HEK293 (cell line): ENCODE measurements at regions not wholly inside any gene's neighbourhood (a gene's known extent, or its start where the extent isn't known, plus 50 kb on each side); places are given as distances from the start of the nearest gene placed in this dataset.

Experiments used
- KLF8 ChIP-seq: fragments of 450-650 bp; formaldehyde crosslinking; IDR thresholded peaks from 2 replicates; pipeline ENCODE4 v1.5.1; 2016; ENCODE audit warnings: missing biosample characterization, missing genetic modification characterization
- ZFHX2 ChIP-seq: fragments of 450-650 bp; formaldehyde crosslinking; conservative IDR thresholded peaks from 2 replicates; pipeline ENCODE4 v1.5.1; 2016; ENCODE audit warnings: missing biosample characterization, missing genetic modification characterization
- ZFP37 ChIP-seq: fragments of 450-650 bp; formaldehyde crosslinking; IDR thresholded peaks from 2 replicates; pipeline ENCODE4 v1.5.1; 2016; ENCODE audit warnings: missing biosample characterization, missing genetic modification characterization
- ZNF140 ChIP-seq: fragments of 450-650 bp; formaldehyde crosslinking; IDR thresholded peaks from 2 replicates; pipeline ENCODE4 v1.5.1; 2016; ENCODE audit warnings: missing biosample characterization, missing genetic modification characterization
- ZNF274 ChIP-seq, 2 experiments: fragments of 200-500 bp in 1 of 2; fragments of 450-650 bp in 1 of 2; sonication (Bioruptor generic) in 1 of 2; formaldehyde crosslinking in 1 of 2; IDR thresholded peaks; 2 replicates each; pipeline versions ENCODE4 v1.5.1 to v1.6.1; 2014 to 2016; ENCODE audit warnings: borderline replicate concordance in 1 of 2, inconsistent platforms in 1 of 2, low read length in 1 of 2, missing biosample characterization in 1 of 2, missing genetic modification characterization in 1 of 2
- ZNF416 ChIP-seq: fragments of 450-650 bp; formaldehyde crosslinking; IDR thresholded peaks from 2 replicates; pipeline ENCODE4 v1.5.1; 2016; ENCODE audit warnings: missing biosample characterization, missing genetic modification characterization
- ZNF510 ChIP-seq: fragments of 450-650 bp; formaldehyde crosslinking; IDR thresholded peaks from 2 replicates; pipeline ENCODE4 v1.5.1; 2018; ENCODE audit warnings: mild to moderate bottlenecking, missing genetic modification characterization, missing biosample characterization; ENCODE audit not compliant: insufficient replicate concordance
- ZNF561 ChIP-seq: fragments of 450-650 bp; IDR thresholded peaks from 2 replicates; pipeline ENCODE4 v1.5.1; 2018; ENCODE audit warnings: missing biosample characterization, missing genetic modification characterization, borderline replicate concordance
- ZSCAN30 ChIP-seq: fragments of 450-650 bp; IDR thresholded peaks from 2 replicates; pipeline ENCODE4 v1.5.1; 2018; ENCODE audit warnings: missing biosample characterization, mild to moderate bottlenecking, missing genetic modification characterization, moderate library complexity
- TF ChIP-seq, protein P1 (sequence below): fragments of 450-650 bp; formaldehyde crosslinking; IDR thresholded peaks from 2 replicates; pipeline ENCODE4 v1.5.1; 2016; ENCODE audit warnings: missing biosample characterization, missing genetic modification characterization
- TF ChIP-seq, protein P2 (sequence below): fragments of 450-650 bp; formaldehyde crosslinking; IDR thresholded peaks from 2 replicates; pipeline ENCODE4 v1.5.1; 2017; ENCODE audit warnings: missing biosample characterization, missing genetic modification characterization
- TF ChIP-seq, protein P3 (sequence below): fragments of 450-650 bp; formaldehyde crosslinking; IDR thresholded peaks from 2 replicates; pipeline ENCODE4 v1.5.1; 2016; ENCODE audit warnings: missing biosample characterization, missing genetic modification characterization
- TF ChIP-seq, protein P4 (sequence below): fragments of 450-650 bp; formaldehyde crosslinking; IDR thresholded peaks from 2 replicates; pipeline ENCODE4 v1.5.0; 2017; ENCODE audit warnings: missing biosample characterization, missing genetic modification characterization, borderline replicate concordance

DNA sequence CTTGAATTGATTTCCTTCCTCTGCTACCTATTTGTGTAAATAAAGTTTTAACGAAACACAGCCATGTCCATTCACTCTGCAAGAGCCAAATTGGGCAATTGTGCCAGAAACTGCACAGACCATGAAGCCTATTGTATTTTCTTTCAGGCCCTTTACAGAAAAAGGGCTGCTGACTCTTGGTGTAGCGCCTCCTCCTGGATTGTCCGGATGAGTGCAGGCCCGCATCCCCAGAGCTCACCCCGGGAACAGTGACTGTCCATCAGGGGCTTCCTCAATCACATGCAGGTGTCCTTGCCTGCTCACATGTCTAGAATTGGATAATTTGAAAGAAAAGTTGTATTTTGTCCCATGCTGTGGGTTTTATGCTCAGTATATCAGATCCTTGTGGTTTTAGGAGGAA is 1282.2 kb downstream of the AACS start:
- TF ChIP-seq, protein P1, sequence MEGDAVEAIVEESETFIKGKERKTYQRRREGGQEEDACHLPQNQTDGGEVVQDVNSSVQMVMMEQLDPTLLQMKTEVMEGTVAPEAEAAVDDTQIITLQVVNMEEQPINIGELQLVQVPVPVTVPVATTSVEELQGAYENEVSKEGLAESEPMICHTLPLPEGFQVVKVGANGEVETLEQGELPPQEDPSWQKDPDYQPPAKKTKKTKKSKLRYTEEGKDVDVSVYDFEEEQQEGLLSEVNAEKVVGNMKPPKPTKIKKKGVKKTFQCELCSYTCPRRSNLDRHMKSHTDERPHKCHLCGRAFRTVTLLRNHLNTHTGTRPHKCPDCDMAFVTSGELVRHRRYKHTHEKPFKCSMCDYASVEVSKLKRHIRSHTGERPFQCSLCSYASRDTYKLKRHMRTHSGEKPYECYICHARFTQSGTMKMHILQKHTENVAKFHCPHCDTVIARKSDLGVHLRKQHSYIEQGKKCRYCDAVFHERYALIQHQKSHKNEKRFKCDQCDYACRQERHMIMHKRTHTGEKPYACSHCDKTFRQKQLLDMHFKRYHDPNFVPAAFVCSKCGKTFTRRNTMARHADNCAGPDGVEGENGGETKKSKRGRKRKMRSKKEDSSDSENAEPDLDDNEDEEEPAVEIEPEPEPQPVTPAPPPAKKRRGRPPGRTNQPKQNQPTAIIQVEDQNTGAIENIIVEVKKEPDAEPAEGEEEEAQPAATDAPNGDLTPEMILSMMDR (tag by site-specific recombination), result no peak
- TF ChIP-seq, protein P2, sequence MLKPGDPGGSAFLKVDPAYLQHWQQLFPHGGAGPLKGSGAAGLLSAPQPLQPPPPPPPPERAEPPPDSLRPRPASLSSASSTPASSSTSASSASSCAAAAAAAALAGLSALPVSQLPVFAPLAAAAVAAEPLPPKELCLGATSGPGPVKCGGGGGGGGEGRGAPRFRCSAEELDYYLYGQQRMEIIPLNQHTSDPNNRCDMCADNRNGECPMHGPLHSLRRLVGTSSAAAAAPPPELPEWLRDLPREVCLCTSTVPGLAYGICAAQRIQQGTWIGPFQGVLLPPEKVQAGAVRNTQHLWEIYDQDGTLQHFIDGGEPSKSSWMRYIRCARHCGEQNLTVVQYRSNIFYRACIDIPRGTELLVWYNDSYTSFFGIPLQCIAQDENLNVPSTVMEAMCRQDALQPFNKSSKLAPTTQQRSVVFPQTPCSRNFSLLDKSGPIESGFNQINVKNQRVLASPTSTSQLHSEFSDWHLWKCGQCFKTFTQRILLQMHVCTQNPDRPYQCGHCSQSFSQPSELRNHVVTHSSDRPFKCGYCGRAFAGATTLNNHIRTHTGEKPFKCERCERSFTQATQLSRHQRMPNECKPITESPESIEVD (tag by site-specific recombination), result no peak
- TF ChIP-seq KLF8 (tag by site-specific recombination), result no peak
- TF ChIP-seq ZNF140 (tag by site-specific recombination), result no peak
- TF ChIP-seq, protein P3, sequence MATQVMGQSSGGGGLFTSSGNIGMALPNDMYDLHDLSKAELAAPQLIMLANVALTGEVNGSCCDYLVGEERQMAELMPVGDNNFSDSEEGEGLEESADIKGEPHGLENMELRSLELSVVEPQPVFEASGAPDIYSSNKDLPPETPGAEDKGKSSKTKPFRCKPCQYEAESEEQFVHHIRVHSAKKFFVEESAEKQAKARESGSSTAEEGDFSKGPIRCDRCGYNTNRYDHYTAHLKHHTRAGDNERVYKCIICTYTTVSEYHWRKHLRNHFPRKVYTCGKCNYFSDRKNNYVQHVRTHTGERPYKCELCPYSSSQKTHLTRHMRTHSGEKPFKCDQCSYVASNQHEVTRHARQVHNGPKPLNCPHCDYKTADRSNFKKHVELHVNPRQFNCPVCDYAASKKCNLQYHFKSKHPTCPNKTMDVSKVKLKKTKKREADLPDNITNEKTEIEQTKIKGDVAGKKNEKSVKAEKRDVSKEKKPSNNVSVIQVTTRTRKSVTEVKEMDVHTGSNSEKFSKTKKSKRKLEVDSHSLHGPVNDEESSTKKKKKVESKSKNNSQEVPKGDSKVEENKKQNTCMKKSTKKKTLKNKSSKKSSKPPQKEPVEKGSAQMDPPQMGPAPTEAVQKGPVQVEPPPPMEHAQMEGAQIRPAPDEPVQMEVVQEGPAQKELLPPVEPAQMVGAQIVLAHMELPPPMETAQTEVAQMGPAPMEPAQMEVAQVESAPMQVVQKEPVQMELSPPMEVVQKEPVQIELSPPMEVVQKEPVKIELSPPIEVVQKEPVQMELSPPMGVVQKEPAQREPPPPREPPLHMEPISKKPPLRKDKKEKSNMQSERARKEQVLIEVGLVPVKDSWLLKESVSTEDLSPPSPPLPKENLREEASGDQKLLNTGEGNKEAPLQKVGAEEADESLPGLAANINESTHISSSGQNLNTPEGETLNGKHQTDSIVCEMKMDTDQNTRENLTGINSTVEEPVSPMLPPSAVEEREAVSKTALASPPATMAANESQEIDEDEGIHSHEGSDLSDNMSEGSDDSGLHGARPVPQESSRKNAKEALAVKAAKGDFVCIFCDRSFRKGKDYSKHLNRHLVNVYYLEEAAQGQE (tag by site-specific recombination), result no peak
- TF ChIP-seq ZFHX2 (tag by site-specific recombination), result no peak
- TF ChIP-seq ZNF561, result no peak
- TF ChIP-seq ZFP37 (tag by site-specific recombination), result no peak
- TF ChIP-seq ZNF416, result no peak
- no peak for TF ChIP-seq ZSCAN30 (tag by site-specific recombination)
- TF ChIP-seq, protein P4, sequence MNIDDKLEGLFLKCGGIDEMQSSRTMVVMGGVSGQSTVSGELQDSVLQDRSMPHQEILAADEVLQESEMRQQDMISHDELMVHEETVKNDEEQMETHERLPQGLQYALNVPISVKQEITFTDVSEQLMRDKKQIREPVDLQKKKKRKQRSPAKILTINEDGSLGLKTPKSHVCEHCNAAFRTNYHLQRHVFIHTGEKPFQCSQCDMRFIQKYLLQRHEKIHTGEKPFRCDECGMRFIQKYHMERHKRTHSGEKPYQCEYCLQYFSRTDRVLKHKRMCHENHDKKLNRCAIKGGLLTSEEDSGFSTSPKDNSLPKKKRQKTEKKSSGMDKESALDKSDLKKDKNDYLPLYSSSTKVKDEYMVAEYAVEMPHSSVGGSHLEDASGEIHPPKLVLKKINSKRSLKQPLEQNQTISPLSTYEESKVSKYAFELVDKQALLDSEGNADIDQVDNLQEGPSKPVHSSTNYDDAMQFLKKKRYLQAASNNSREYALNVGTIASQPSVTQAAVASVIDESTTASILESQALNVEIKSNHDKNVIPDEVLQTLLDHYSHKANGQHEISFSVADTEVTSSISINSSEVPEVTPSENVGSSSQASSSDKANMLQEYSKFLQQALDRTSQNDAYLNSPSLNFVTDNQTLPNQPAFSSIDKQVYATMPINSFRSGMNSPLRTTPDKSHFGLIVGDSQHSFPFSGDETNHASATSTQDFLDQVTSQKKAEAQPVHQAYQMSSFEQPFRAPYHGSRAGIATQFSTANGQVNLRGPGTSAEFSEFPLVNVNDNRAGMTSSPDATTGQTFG (tag by site-specific recombination), result no peak
- TF ChIP-seq ZNF510, result no peak
- TF ChIP-seq ZNF274 (IDR thresholded peaks at IDR 0.05; ENCODE audit: low read length), result no peak
- TF ChIP-seq ZNF274 (tag by site-specific recombination; IDR thresholded peaks at IDR 0.05; ENCODE audit: borderline replicate concordance), result no peak
